ENCODE measurements at regions not wholly inside any gene's neighbourhood (a gene's known extent, or its start where the extent isn't known, plus 50 kb on each side); places are given as distances from the start of the nearest gene placed in this dataset.

- no peak for DNase-seq
- H3K27me3 ChIP-seq (ENCODE audit: control insufficient read depth, insufficient read depth, low read length, poor library complexity, severe bottlenecking): peaks cover 67% of the 10 kb centered on the region
- Mint-ChIP-seq H3K36me3 (ENCODE audit: low read depth) (no peaks in the 10 kb centered on the region), H3K4me3 (no peak overlapping the region), H3K27ac (no peak overlapping the region), H3K27me3 (ENCODE audit: insufficient read depth) (peaks cover 44% of the 10 kb centered on the region), H3K4me1 (no peaks in the 10 kb centered on the region), H3K9me3 (no peaks in the 10 kb centered on the region)
- WGBS, 2 experiments (ENCODE audit: insufficient coverage in 1 of 2, insufficient read length in 1 of 2): 75 to 91% methylated on average over 1 of the region's 1 CpG
- H3K4me3 ChIP-seq (ENCODE audit: low read length): no peak overlapping the region
- H3K4me1 ChIP-seq (ENCODE audit: control insufficient read depth, insufficient read depth, low read length): no peaks in the 10 kb centered on the region
- no peak for TF ChIP-seq CTCF (conservative IDR thresholded peaks at IDR 0.05)
- H3K36me3 ChIP-seq (ENCODE audit: control insufficient read depth, insufficient read depth, low read length): no peaks in the 10 kb centered on the region
- no peaks in the 10 kb centered on the region for H3K9me3 ChIP-seq (ENCODE audit: control insufficient read depth, low read length)
- H3K9ac ChIP-seq (ENCODE audit: extremely low read depth, low read length, poor library complexity, severe bottlenecking): no peak overlapping the region
- no peak overlapping the region for H3K27ac ChIP-seq (ENCODE audit: low read depth, low read length)
Observed at GRCh38 chr12:88310069-88310468, 168.0 kb downstream of the TMTC3 start.

DNA sequence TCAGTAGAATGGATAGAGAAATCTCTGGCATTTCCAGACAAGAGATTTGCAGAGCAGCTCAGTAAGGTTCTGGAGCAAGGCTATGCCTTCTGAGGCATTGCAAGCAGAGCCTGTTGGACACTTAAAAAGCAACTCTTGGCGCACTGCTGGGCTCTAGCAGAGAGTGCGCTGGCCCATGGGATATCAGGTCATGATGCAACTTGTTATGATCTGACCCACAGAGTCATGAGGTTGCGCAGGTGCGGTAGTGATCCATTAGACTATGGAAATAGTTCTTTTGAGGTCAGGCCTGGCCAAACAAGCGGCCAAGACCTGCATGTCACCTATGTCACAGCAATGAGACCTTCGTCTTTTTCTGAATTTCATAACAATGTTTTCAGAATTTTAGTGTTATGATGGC lies 168.6 kb downstream of the TMTC3 start:
- no peaks in the 10 kb centered on the region for H3K36me3 Mint-ChIP-seq (ENCODE audit: low read depth)
- no peak overlapping the region for H3K27ac Mint-ChIP-seq
- H3K27me3 ChIP-seq (ENCODE audit: control insufficient read depth, insufficient read depth, low read length, poor library complexity, severe bottlenecking): peaks cover 62% of the 10 kb centered on the region

DNA sequence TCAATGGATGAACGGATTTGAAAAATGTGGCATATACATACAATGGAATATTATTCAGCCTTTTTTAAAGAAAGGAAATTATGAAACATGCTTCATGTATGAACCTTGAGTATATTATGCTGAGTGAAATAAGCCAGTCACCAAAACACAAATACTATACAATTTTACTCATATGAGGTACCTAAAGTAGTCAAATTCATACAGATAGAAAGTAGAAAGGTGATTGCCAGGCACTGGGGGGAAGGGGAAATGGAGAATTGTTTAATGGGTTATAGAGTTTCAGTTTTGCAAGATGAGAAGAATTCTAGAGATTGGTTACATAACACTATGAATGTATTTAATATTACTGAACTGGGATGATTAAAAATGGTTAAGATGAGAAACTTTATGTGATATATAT lies 171.4 kb downstream of the TMTC3 start:
- Histone ChIP-seq H3K27me3 (ENCODE audit: control insufficient read depth, insufficient read depth, low read length, poor library complexity, severe bottlenecking) (peaks cover 38% of the 10 kb centered on the region), H3K4me3 (ENCODE audit: low read length) (no peak overlapping the region), H3K4me1 (ENCODE audit: control insufficient read depth, insufficient read depth, low read length) (no peaks in the 10 kb centered on the region), H3K27ac (ENCODE audit: low read depth, low read length) (no peak overlapping the region), H3K36me3 (ENCODE audit: control insufficient read depth, insufficient read depth, low read length) (no peaks in the 10 kb centered on the region), H3K9me3 (ENCODE audit: control insufficient read depth, low read length) (no peaks in the 10 kb centered on the region), H3K9ac (ENCODE audit: extremely low read depth, low read length, poor library complexity, severe bottlenecking) (no peak overlapping the region)
- Mint-ChIP-seq H3K27me3 (ENCODE audit: insufficient read depth) (peaks cover 31% of the 10 kb centered on the region), H3K9me3 (no peaks in the 10 kb centered on the region), H3K36me3 (ENCODE audit: low read depth) (no peaks in the 10 kb centered on the region), H3K4me3 (no peak overlapping the region), H3K4me1 (no peaks in the 10 kb centered on the region), H3K27ac (no peak overlapping the region)
- 83% methylated on average over 1 of the region's 1 CpG; no CpG with 5 or more reads in 1 of the 2 experiments for WGBS, 2 experiments (ENCODE audit: insufficient coverage in 1 of 2, insufficient read length in 1 of 2)
- TF ChIP-seq CTCF (conservative IDR thresholded peaks at IDR 0.05): no peak
- no peak for DNase-seq

More for the DNA sequence above, 168.6 kb downstream of the TMTC3 start:
- Mint-ChIP-seq H3K9me3 (no peaks in the 10 kb centered on the region), H3K4me3 (no peak overlapping the region), H3K27me3 (ENCODE audit: insufficient read depth) (peaks cover 41% of the 10 kb centered on the region), H3K4me1 (no peaks in the 10 kb centered on the region)
- Histone ChIP-seq H3K4me3 (ENCODE audit: low read length) (no peak overlapping the region), H3K9me3 (ENCODE audit: control insufficient read depth, low read length) (no peaks in the 10 kb centered on the region), H3K9ac (ENCODE audit: extremely low read depth, low read length, poor library complexity, severe bottlenecking) (no peak overlapping the region), H3K27ac (ENCODE audit: low read depth, low read length) (no peak overlapping the region), H3K4me1 (ENCODE audit: control insufficient read depth, insufficient read depth, low read length) (no peaks in the 10 kb centered on the region), H3K36me3 (ENCODE audit: control insufficient read depth, insufficient read depth, low read length) (no peaks in the 10 kb centered on the region)
- no peak for DNase-seq
- TF ChIP-seq CTCF (conservative IDR thresholded peaks at IDR 0.05): no peak
- WGBS, 2 experiments (ENCODE audit: insufficient coverage in 1 of 2, insufficient read length in 1 of 2): 96 to 98% methylated on average over 3 to 6 of the region's 6 CpGs

Measured in endodermal cell (in vitro differentiated cells).